ENCODE measurements at regions not wholly inside any gene's neighbourhood (a gene's known extent, or its start where the extent isn't known, plus 50 kb on each side); places are given as distances from the start of the nearest gene placed in this dataset.
"Not testable (repeated sequence)": the region's sequence is repeated elsewhere in the genome, so short reads cannot be mapped to it uniquely, and the experiment has no call there.

- no peak for DNase-seq
- 86 to 97% (median 92%) methylated on average over 7 of the region's 7 CpGs for WGBS, 5 donors
- no peak for TF ChIP-seq POLR2AphosphoS5 (IDR thresholded peaks at IDR 0.05)
- TF ChIP-seq, protein P1, sequence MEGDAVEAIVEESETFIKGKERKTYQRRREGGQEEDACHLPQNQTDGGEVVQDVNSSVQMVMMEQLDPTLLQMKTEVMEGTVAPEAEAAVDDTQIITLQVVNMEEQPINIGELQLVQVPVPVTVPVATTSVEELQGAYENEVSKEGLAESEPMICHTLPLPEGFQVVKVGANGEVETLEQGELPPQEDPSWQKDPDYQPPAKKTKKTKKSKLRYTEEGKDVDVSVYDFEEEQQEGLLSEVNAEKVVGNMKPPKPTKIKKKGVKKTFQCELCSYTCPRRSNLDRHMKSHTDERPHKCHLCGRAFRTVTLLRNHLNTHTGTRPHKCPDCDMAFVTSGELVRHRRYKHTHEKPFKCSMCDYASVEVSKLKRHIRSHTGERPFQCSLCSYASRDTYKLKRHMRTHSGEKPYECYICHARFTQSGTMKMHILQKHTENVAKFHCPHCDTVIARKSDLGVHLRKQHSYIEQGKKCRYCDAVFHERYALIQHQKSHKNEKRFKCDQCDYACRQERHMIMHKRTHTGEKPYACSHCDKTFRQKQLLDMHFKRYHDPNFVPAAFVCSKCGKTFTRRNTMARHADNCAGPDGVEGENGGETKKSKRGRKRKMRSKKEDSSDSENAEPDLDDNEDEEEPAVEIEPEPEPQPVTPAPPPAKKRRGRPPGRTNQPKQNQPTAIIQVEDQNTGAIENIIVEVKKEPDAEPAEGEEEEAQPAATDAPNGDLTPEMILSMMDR (IDR thresholded peaks at IDR 0.05 in 8 of 11, conservative IDR thresholded peaks at IDR 0.05 in 3 of 11) = no peak
- TF ChIP-seq POLR2A (IDR thresholded peaks at IDR 0.05) = no peak
- Histone ChIP-seq H3K4me1 (peaks cover 10 to 46% (median 25%) of the 10 kb centered on the region in 6 donors), H3K36me3 (no peaks in the 10 kb centered on the region), H3K27me3 (replicated peaks in 1 of 7) (no peaks in the 10 kb centered on the region), H3K27ac (no peak overlapping the region), H3K9me3 (no peaks in the 10 kb centered on the region), H3K4me3 (no peak overlapping the region)
- intact Hi-C loops (cut with DNase I; ENCODE audit: low total_unique reads) = no loop called here
Measured at GRCh38 chr20:53647286-53647821, 53.7 kb upstream of the ZNF217 start.

GRCh38 chr20:53646550-53646949 lies 52.9 kb upstream of the ZNF217 start:
- peaks cover 16 to 46% (median 26%) of the 10 kb centered on the region in 6 donors for H3K4me1 ChIP-seq
- H3K36me3 ChIP-seq = no peaks in the 10 kb centered on the region
- no peaks in the 10 kb centered on the region for H3K27me3 ChIP-seq (replicated peaks in 1 of 7)
- no peak for TF ChIP-seq POLR2AphosphoS5 (IDR thresholded peaks at IDR 0.05)
- TF ChIP-seq POLR2A (IDR thresholded peaks at IDR 0.05) = no peak
- TF ChIP-seq, protein P1 (IDR thresholded peaks at IDR 0.05 in 8 of 11, conservative IDR thresholded peaks at IDR 0.05 in 3 of 11) = no peak
- no peaks in the 10 kb centered on the region for H3K9me3 ChIP-seq
- intact Hi-C loops (cut with DNase I; ENCODE audit: low total_unique reads) = no loop called here
- no peak overlapping the region for H3K27ac ChIP-seq
- DNase-seq = no peak
- WGBS, 5 donors = 89 to 94% (median 91%) methylated on average over 3 of the region's 3 CpGs
- H3K4me3 ChIP-seq = no peak overlapping the region

GRCh38 chr20:53645582-53645897 lies 51.9 kb upstream of the ZNF217 start:
- H3K27ac ChIP-seq = peak overlapping the region in 1 of 8 donors; percentile 3
- H3K4me3 ChIP-seq = no peak overlapping the region
- H3K36me3 ChIP-seq = no peaks in the 10 kb centered on the region
- DNase-seq = no peak
- intact Hi-C loops (cut with DNase I; ENCODE audit: low total_unique reads) = no loop called here
- H3K27me3 ChIP-seq (replicated peaks in 1 of 7) = no peaks in the 10 kb centered on the region
- peaks cover 15 to 45% (median 28%) of the 10 kb centered on the region in 6 donors for H3K4me1 ChIP-seq
- TF ChIP-seq, protein P1 (IDR thresholded peaks at IDR 0.05 in 8 of 11, conservative IDR thresholded peaks at IDR 0.05 in 3 of 11) = no peak
- TF ChIP-seq POLR2A (IDR thresholded peaks at IDR 0.05) = no peak
- TF ChIP-seq POLR2AphosphoS5 (IDR thresholded peaks at IDR 0.05) = no peak
- 80 to 98% (median 88%) methylated on average over 2 of the region's 2 CpGs for WGBS, 5 donors
- H3K9me3 ChIP-seq = no peaks in the 10 kb centered on the region

DNA sequence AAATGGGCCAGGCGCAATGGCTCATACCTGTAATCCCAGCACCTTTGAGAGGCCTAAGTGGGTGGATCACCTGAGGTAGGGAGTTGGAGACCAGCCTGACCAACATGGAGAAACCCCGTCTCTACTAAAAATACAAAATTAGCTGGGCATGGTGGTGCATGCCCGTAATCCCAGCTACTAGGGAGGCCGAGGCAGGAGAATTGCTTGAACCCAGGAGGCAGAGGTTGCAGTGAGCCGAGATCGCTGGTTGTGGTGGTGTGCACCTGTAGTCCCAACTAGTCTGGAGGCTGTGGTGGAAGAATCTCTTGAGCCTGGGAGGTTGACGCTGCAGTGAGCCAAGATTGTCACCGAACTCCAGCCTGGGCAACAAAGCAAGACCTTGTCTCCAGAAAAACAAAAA lies 50.5 kb upstream of the ZNF217 start:
- H3K4me3 ChIP-seq; H3K9me3 ChIP-seq; intact Hi-C loops (cut with DNase I; ENCODE audit: low total_unique reads); H3K36me3 ChIP-seq; H3K27me3 ChIP-seq (replicated peaks in 1 of 7); DNase-seq: not testable (repeated sequence)
- peak overlapping the region in 7 of 8 donors; percentile 86 to 94 (median 90) for H3K27ac ChIP-seq
- peaks cover 15 to 45% (median 28%) of the 10 kb centered on the region in 6 donors for H3K4me1 ChIP-seq
- WGBS, 5 donors = 95 to 99% (median 97%) methylated on average over 8 of the region's 8 CpGs

Small RNA genes in the stretch of these regions (small RNA-seq; reads per million reads assigned to genes)
- gene RNU7-14P = 0 reads per million in 4 donors

Measured in spleen (tissue), 11 donors.